ENCODE measurements at regions not wholly inside any gene's neighbourhood (a gene's known extent, or its start where the extent isn't known, plus 50 kb on each side); places are given as distances from the start of the nearest gene placed in this dataset.

- Mint-ChIP-seq H3K9me3 (peaks cover 7% of the 10 kb centered on the region), H3K4me3 (no peak overlapping the region), H3K27ac (no peak overlapping the region), H3K27me3 (no peaks in the 10 kb centered on the region), H3K4me1 (no peaks in the 10 kb centered on the region), H3K36me3 (no peaks in the 10 kb centered on the region)
- DNase-seq: no peak
Measured at GRCh38 chr4:31647786-31648185, 927.6 kb downstream of the PCDH7 start.

- Mint-ChIP-seq H3K27ac (no peak overlapping the region), H3K27me3 (no peaks in the 10 kb centered on the region), H3K4me3 (no peak overlapping the region), H3K4me1 (no peaks in the 10 kb centered on the region), H3K9me3 (peaks cover 6% of the 10 kb centered on the region), H3K36me3 (no peaks in the 10 kb centered on the region)
- no peak for DNase-seq
Measured at GRCh38 chr4:31649878-31650277, 929.7 kb downstream of the PCDH7 start.

DNA sequence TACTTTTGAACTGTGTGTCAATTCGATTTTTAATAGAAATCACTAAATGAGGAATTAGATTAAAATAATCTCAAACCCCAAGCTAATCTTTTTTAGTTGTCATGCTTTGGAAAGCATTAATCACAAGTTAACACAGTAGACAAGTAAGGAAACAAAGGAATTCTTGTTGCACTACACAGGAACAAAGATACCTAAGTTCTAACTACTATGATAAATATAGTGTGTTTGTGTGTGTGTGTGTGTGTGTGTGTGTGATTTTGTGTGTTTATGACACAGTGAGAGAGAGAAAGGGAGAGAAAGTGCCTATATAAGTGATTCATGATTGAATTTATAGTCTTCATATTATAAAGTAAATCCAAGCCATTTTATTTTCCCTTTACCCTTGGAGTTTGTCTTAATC lies 931.4 kb downstream of the PCDH7 start:
- Mint-ChIP-seq H3K4me3 (no peak overlapping the region), H3K27me3 (no peaks in the 10 kb centered on the region), H3K4me1 (no peaks in the 10 kb centered on the region), H3K9me3 (peaks cover 5% of the 10 kb centered on the region), H3K27ac (no peak overlapping the region), H3K36me3 (no peaks in the 10 kb centered on the region)
- DNase-seq: no peak

GRCh38 chr4:31655328-31655727 lies 935.2 kb downstream of the PCDH7 start:
- peaks cover 7% of the 10 kb centered on the region for H3K9me3 Mint-ChIP-seq
- H3K27ac Mint-ChIP-seq: no peak overlapping the region
- no peaks in the 10 kb centered on the region for H3K36me3 Mint-ChIP-seq
- no peak overlapping the region for H3K4me3 Mint-ChIP-seq
- H3K27me3 Mint-ChIP-seq: no peaks in the 10 kb centered on the region
- no peaks in the 10 kb centered on the region for H3K4me1 Mint-ChIP-seq
- DNase-seq: no peak

GRCh38 chr4:31657859-31658570 lies 937.8 kb downstream of the PCDH7 start:
- H3K4me3 Mint-ChIP-seq: no peak overlapping the region
- H3K4me1 Mint-ChIP-seq: no peaks in the 10 kb centered on the region
- peaks cover 5% of the 10 kb centered on the region for H3K9me3 Mint-ChIP-seq
- no peak overlapping the region for H3K27ac Mint-ChIP-seq
- no peak for DNase-seq
- no peaks in the 10 kb centered on the region for H3K36me3 Mint-ChIP-seq
- no peaks in the 10 kb centered on the region for H3K27me3 Mint-ChIP-seq

- H3K4me1 Mint-ChIP-seq: no peaks in the 10 kb centered on the region
- DNase-seq: no peak
- no peaks in the 10 kb centered on the region for H3K36me3 Mint-ChIP-seq
- no peaks in the 10 kb centered on the region for H3K27me3 Mint-ChIP-seq
- H3K9me3 Mint-ChIP-seq: peaks cover 5% of the 10 kb centered on the region
- no peak overlapping the region for H3K4me3 Mint-ChIP-seq
- no peak overlapping the region for H3K27ac Mint-ChIP-seq
Measured at GRCh38 chr4:31660916-31661315, 940.7 kb downstream of the PCDH7 start.

GRCh38 chr4:31662951-31663350 lies 942.8 kb downstream of the PCDH7 start:
- Mint-ChIP-seq H3K4me1 (no peaks in the 10 kb centered on the region), H3K27me3 (no peaks in the 10 kb centered on the region), H3K27ac (no peak overlapping the region), H3K9me3 (peaks cover 8% of the 10 kb centered on the region), H3K4me3 (no peak overlapping the region), H3K36me3 (no peaks in the 10 kb centered on the region)
- no peak for DNase-seq

- no peak for DNase-seq
- no peaks in the 10 kb centered on the region for H3K36me3 Mint-ChIP-seq
- H3K27me3 Mint-ChIP-seq: no peaks in the 10 kb centered on the region
- H3K27ac Mint-ChIP-seq: no peak overlapping the region
- no peak overlapping the region for H3K4me3 Mint-ChIP-seq
- peaks cover 13% of the 10 kb centered on the region for H3K9me3 Mint-ChIP-seq
- H3K4me1 Mint-ChIP-seq: no peaks in the 10 kb centered on the region
Measured at GRCh38 chr4:31667686-31668085, 947.5 kb downstream of the PCDH7 start.

DNA sequence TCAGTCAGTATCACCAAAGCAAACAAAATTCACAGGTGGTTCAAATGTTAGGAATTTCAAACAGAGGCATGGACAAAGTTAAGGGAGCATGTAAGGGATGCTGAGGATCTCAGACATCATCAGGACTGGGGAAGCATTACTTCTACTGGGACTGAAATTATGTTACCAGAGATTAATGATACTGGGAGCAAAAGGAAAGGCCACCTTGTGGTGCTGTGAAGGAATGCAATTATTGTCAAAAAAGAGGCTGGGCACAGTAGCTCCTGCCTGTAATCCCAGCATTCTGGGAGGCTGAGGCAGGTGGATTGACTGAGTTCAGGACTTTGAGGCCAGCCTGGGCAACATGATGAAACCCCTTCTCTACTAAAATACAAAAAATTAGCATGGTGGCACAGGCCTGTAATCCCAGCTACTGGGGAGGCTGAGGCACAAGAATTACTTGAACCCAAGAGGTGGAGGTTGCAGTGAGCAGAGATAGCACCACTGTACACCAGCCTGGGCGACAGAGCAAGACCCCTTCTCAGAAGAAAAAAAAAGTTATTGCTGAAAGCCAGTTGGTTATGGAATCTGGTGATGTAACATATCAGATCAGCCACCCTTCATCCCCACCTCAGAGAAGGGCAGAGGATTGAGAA lies 954.3 kb downstream of the PCDH7 start:
- Mint-ChIP-seq H3K27ac (no peak overlapping the region), H3K4me3 (no peak overlapping the region), H3K27me3 (no peaks in the 10 kb centered on the region), H3K36me3 (no peaks in the 10 kb centered on the region), H3K4me1 (no peaks in the 10 kb centered on the region), H3K9me3 (peaks cover 2% of the 10 kb centered on the region)
- DNase-seq: no peak

DNA sequence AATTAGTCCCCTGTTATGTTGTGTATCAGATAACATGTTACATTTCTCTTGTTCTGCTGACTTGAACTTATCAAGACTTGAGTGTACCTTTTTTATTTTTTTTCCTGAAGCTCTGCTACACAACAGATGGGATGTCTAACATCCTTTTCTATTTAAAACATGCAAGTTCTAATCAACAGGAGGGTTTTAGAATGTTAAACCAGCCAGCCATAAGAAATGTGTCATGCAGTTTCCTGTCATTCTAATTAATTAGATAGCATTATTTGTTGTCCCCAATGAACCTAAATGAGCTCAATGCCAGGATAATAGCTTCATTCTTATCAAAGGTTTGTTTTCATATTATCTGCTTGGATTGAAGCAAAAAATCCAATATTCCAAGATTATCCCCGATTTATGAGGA lies 958.2 kb downstream of the PCDH7 start:
- Mint-ChIP-seq H3K4me3 (no peak overlapping the region), H3K36me3 (no peaks in the 10 kb centered on the region), H3K27me3 (no peaks in the 10 kb centered on the region), H3K9me3 (peaks cover 2% of the 10 kb centered on the region), H3K4me1 (no peaks in the 10 kb centered on the region), H3K27ac (no peak overlapping the region)
- DNase-seq: no peak

- Mint-ChIP-seq H3K27ac (no peak overlapping the region), H3K9me3 (peaks cover 4% of the 10 kb centered on the region), H3K4me3 (no peak overlapping the region), H3K4me1 (no peaks in the 10 kb centered on the region), H3K27me3 (no peaks in the 10 kb centered on the region), H3K36me3 (no peaks in the 10 kb centered on the region)
- DNase-seq: no peak
Measured at GRCh38 chr4:31682796-31683195, 962.6 kb downstream of the PCDH7 start.

DNA sequence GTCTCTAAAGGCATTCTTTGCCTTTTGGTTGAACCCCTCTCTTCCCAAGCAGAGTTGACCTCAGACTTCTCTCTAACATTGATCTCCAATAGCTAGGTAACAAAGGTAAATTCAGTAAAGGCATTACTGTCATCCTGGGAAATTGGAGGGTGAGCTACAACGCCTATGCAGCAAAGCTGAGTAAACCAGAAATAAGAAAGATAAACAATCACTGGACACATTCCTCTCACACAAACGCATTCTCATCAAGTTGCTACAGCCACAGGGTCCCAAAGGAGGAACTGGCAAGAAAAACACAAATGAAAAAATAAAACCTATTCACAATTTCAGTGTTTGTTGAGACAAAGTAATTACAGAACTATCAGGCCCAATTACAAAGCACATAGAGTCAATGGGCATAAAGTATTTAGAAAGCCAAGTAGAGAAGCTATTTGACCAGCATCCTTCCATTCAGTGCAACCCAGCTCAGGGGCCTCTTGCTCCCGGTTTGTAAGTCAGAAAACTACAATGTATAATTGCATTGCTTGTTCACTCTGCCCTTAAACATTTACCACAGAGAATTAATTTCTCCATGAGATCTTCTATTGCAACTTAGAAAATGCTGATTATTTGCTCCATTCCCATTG lies 967.7 kb downstream of the PCDH7 start:
- H3K27ac Mint-ChIP-seq: no peak overlapping the region
- H3K4me1 Mint-ChIP-seq: no peaks in the 10 kb centered on the region
- DNase-seq: no peak
- no peak overlapping the region for H3K4me3 Mint-ChIP-seq
- H3K27me3 Mint-ChIP-seq: no peaks in the 10 kb centered on the region
- H3K9me3 Mint-ChIP-seq: peaks cover 4% of the 10 kb centered on the region
- H3K36me3 Mint-ChIP-seq: no peaks in the 10 kb centered on the region

DNA sequence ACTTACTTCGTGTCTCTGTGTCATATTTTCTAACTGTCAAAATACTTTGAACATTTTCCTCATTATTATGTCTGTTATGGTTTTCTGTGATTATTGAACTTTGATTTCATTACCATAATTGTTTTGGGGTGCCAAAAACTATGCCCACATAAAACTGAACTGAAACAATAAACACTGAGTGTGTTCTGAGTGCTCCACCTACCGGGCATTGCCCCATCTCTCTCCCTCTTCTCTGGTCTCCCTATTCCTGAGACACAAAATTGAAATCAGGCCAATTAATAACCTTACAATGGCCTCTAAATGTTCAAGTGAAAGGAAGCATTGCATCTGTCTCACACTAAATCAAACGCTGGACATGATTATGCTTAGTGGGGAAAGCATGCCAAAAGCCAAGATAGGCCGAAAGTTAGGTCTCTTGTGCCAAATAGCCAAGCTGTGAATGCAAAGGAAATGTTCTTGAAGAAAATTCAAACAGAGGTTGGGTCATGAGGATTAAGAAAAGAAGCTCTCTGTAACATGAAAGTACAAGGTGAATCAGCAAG lies 972.3 kb downstream of the PCDH7 start:
- H3K27ac Mint-ChIP-seq: no peak overlapping the region
- no peaks in the 10 kb centered on the region for H3K36me3 Mint-ChIP-seq
- H3K4me3 Mint-ChIP-seq: no peak overlapping the region
- no peak for DNase-seq
- H3K9me3 Mint-ChIP-seq: peaks cover 5% of the 10 kb centered on the region
- H3K4me1 Mint-ChIP-seq: no peaks in the 10 kb centered on the region
- no peaks in the 10 kb centered on the region for H3K27me3 Mint-ChIP-seq

GRCh38 chr4:31701256-31701655 lies 981.1 kb downstream of the PCDH7 start:
- no peak overlapping the region for H3K4me3 Mint-ChIP-seq
- no peaks in the 10 kb centered on the region for H3K27me3 Mint-ChIP-seq
- no peaks in the 10 kb centered on the region for H3K36me3 Mint-ChIP-seq
- peaks cover 9% of the 10 kb centered on the region for H3K9me3 Mint-ChIP-seq
- no peak for DNase-seq
- no peak overlapping the region for H3K27ac Mint-ChIP-seq
- H3K4me1 Mint-ChIP-seq: no peaks in the 10 kb centered on the region

GRCh38 chr4:31702326-31702725 lies 982.2 kb downstream of the PCDH7 start:
- Mint-ChIP-seq H3K36me3 (no peaks in the 10 kb centered on the region), H3K4me1 (no peaks in the 10 kb centered on the region), H3K9me3 (peaks cover 9% of the 10 kb centered on the region), H3K4me3 (no peak overlapping the region), H3K27me3 (no peaks in the 10 kb centered on the region), H3K27ac (no peak overlapping the region)
- no peak for DNase-seq

- no peak overlapping the region for H3K27ac Mint-ChIP-seq
- no peaks in the 10 kb centered on the region for H3K36me3 Mint-ChIP-seq
- H3K9me3 Mint-ChIP-seq: peaks cover 2% of the 10 kb centered on the region
Measured at GRCh38 chr4:31714238-31714637, 994.1 kb downstream of the PCDH7 start.

More at GRCh38 chr4:31714238-31714637, 994.1 kb downstream of the PCDH7 start:
- DNase-seq: no peak
- H3K27me3 Mint-ChIP-seq: no peaks in the 10 kb centered on the region
- H3K4me1 Mint-ChIP-seq: no peaks in the 10 kb centered on the region
- H3K4me3 Mint-ChIP-seq: no peak overlapping the region
